Liver (tissue), 3 donors: ENCODE measurements at regions not wholly inside any gene's neighbourhood (a gene's known extent, or its start where the extent isn't known, plus 50 kb on each side); places are given as distances from the start of the nearest gene placed in this dataset.

Source experiments
- CTCF ChIP-seq: fragments of 150-350 bp; IDR thresholded peaks from 2 replicates; pipeline ENCODE4 v1.5.1; 2017; ENCODE audit warnings: improper control_type of control experiment, low read depth, low read length; ENCODE audit not compliant: missing input control
- EGR1 ChIP-seq, 2 donors: IDR thresholded peaks; 2 replicates each; pipeline ENCODE4 v1.6.1; 2016 to 2018; ENCODE audit warnings: antibody characterized with exemption in 2 of 2, low read depth in 2 of 2
- FOXA1 ChIP-seq: IDR thresholded peaks from 2 replicates; pipeline ENCODE4 v1.6.1; 2016; ENCODE audit warnings: antibody characterized with exemption
- GABPA ChIP-seq, 2 donors: IDR thresholded peaks in 1 of 2; conservative IDR thresholded peaks in 1 of 2; 2 replicates each; pipeline ENCODE4 v1.6.1; 2016; ENCODE audit warnings: antibody characterized with exemption in 2 of 2, mild to moderate bottlenecking in 1 of 2, moderate library complexity in 1 of 2
- MAX ChIP-seq: IDR thresholded peaks from 2 replicates; pipeline ENCODE4 v1.6.1; 2016; ENCODE audit warnings: antibody characterized with exemption
- RAD21 ChIP-seq, 2 donors: IDR thresholded peaks; 2 replicates each; pipeline ENCODE4 v1.6.1; 2016; ENCODE audit warnings: antibody characterized with exemption in 2 of 2, mild to moderate bottlenecking in 2 of 2
- REST ChIP-seq: IDR thresholded peaks from 2 replicates; pipeline ENCODE4 v1.6.1; 2016; ENCODE audit warnings: antibody characterized with exemption, mild to moderate bottlenecking
- RXRA ChIP-seq, 2 donors: IDR thresholded peaks; 2 replicates each; pipeline ENCODE4 v1.6.1; 2017 to 2018; ENCODE audit warnings: antibody characterized with exemption in 2 of 2, mild to moderate bottlenecking in 1 of 2
- SP1 ChIP-seq: IDR thresholded peaks from 2 replicates; pipeline ENCODE4 v1.6.1; 2018; ENCODE audit warnings: antibody characterized with exemption, mild to moderate bottlenecking
- TAF1 ChIP-seq: conservative IDR thresholded peaks from 2 replicates; pipeline ENCODE4 v1.6.1; 2016; ENCODE audit warnings: antibody characterized with exemption, mild to moderate bottlenecking
- ZBTB33 ChIP-seq: IDR thresholded peaks from 2 replicates; pipeline ENCODE4 v1.6.1; 2016; ENCODE audit warnings: antibody characterized with exemption
- donor health status: healthy.
- donor health status: healthy.

- no peak for TF ChIP-seq CTCF
- no peak for TF ChIP-seq SP1
- TF ChIP-seq RXRA (IDR thresholded peaks at IDR 0.05), result no peak
- TF ChIP-seq FOXA1, result no peak
- no peak for TF ChIP-seq TAF1
- no peak for TF ChIP-seq MAX
- no peak for TF ChIP-seq GABPA (IDR thresholded peaks at IDR 0.05 in 1 of 2, conservative IDR thresholded peaks at IDR 0.05 in 1 of 2)
- no peak for TF ChIP-seq ZBTB33
- TF ChIP-seq REST, result no peak
- no peak for TF ChIP-seq EGR1 (IDR thresholded peaks at IDR 0.05; ENCODE audit: low read depth in 2 of 2)
- no peak for TF ChIP-seq RAD21 (IDR thresholded peaks at IDR 0.05)
Observed at GRCh38 chr4:176610594-176610993, 182.1 kb downstream of the VEGFC start.
